Heart left ventricle (tissue), 16 donors: ENCODE measurements at regions not wholly inside any gene's neighbourhood (a gene's known extent, or its start where the extent isn't known, plus 50 kb on each side); places are given as distances from the start of the nearest gene placed in this dataset.

Source experiments
- ATAC-seq, 4 donors: fragments of 200-7000 bp; cut with Tn5 transposase; one replicate each; pipeline ENCODE4 v1.9.1; 2020 to 2022; ENCODE audit warnings: moderate library complexity in 4 of 4, mild to moderate bottlenecking in 3 of 4, moderate number of reproducible peaks in 1 of 4
- DNase-seq, 5 donors: peaks; one replicate each; pipeline ENCODE4 v3.0.0-alpha.2; 2020
- H3K27ac ChIP-seq, 12 donors: fragments of 200-600 bp; sonication (generic) in 4 of 12; one replicate each; pipeline versions ENCODE4 v1.5.0 to v1.8.0; 2016 to 2022; ENCODE audit warnings: mild to moderate bottlenecking in 2 of 12
- H3K27me3 ChIP-seq, 9 donors: fragments of 200-600 bp; sonication (generic) in 2 of 9; one replicate each; pipeline versions ENCODE4 v1.5.1 to v1.8.0; 2016 to 2022; ENCODE audit warnings: mild to moderate bottlenecking in 3 of 9
- H3K36me3 ChIP-seq, 9 donors: fragments of 200-600 bp; sonication (generic) in 2 of 9; one replicate each; pipeline versions ENCODE4 v1.5.0 to v1.8.0; 2018 to 2022; ENCODE audit warnings: mild to moderate bottlenecking in 2 of 9
- H3K4me1 ChIP-seq, 12 donors: fragments of 200-600 bp; sonication (generic) in 4 of 12; one replicate each; pipeline versions ENCODE4 v1.5.0 to v1.8.0; 2016 to 2022; ENCODE audit warnings: mild to moderate bottlenecking in 3 of 12
- H3K4me3 ChIP-seq, 12 donors: fragments of 200-600 bp; sonication (generic) in 4 of 12; one replicate each; pipeline versions ENCODE4 v1.5.0 to v1.8.0; 2017 to 2022; ENCODE audit warnings: mild to moderate bottlenecking in 9 of 12, moderate library complexity in 4 of 12
- H3K9me3 ChIP-seq, 12 donors: fragments of 200-600 bp; sonication (generic) in 4 of 12; one replicate each; pipeline versions ENCODE4 v1.5.0 to v1.8.0; 2016 to 2022; ENCODE audit warnings: mild to moderate bottlenecking in 1 of 12
- POLR2A ChIP-seq, 2 donors: fragments of 450-650 bp; IDR thresholded peaks; one replicate each; pipeline ENCODE4 v1.6.1; 2017; ENCODE audit warnings: antibody characterized with exemption in 2 of 2, mild to moderate bottlenecking in 2 of 2, moderate library complexity in 2 of 2
- WGBS, 4 donors: extraction: QIAGEN DNeasy Blood & Tissue Kit in 2 of 4; methylation state at CpG; one replicate each; pipeline versions ENCODE4 v1.1.5 to v1.1.7; 2013 to 2018; 5-methylcytosine and 5-hydroxymethylcytosine counted together
- intact Hi-C, 10 donors: fragments of 100-400 bp; cut with DNase I; formaldehyde crosslinking; loops; one replicate each; pipeline versions ENCODE4 v1.11.1 to v1.14.2; 2022
- TF ChIP-seq, protein P1 (sequence below), 12 donors: fragments of 200-600 bp; sonication (generic) in 4 of 12; IDR thresholded peaks; one replicate each; pipeline versions ENCODE4 v1.5.0 to v1.8.0; 2018 to 2022; ENCODE audit warnings: antibody characterized with exemption in 12 of 12, mild to moderate bottlenecking in 5 of 12
- donor health status: ischemic (EF 13 %, LVEDD 7.1; RV severe dilation, severe dysfunction).
- donor health status: healthy with polysubstance abuse.
- donor health status: DM: no; HTN: yes; CAD: no.
- donor health status: DM: no; HTN: no; CAD: no.
- donor health status: ischemic (EF 25% LVEDD 6.9; RV normal size, moderate dysfunction).
- donor health status: ischemic (EF 25% LVEDD 5.7; RV mildly dilated, moderate dysfunction).
- donor health status: healthy.
- donor health status: DM: yes; HTN: yes; CAD: no.
- donor health status: ischemic (EF 35%, LVEDD 5.7; RV mildly dilated, moderate dysfunction).
- donor health status: nonischemic (EF 11% LVEDD 7.7; RV severe dilation, severe dysfunction).
- donor health status: DM: yes; HTN: yes; CAD: no.
- donor health status: PGD.
- donor health status: ischemic (EF 29% LVEDD 5.4; RV normal size, mild dysfunction).
- donor health status: nonischemic (EF 23%, LVEDD 6.1; RV moderate dilation, normal function).

GRCh38 chr4:123562994-123563750 lies 166.6 kb downstream of the SPRY1 start:
- no peak for TF ChIP-seq POLR2A (IDR thresholded peaks at IDR 0.05)
- TF ChIP-seq, protein P1, sequence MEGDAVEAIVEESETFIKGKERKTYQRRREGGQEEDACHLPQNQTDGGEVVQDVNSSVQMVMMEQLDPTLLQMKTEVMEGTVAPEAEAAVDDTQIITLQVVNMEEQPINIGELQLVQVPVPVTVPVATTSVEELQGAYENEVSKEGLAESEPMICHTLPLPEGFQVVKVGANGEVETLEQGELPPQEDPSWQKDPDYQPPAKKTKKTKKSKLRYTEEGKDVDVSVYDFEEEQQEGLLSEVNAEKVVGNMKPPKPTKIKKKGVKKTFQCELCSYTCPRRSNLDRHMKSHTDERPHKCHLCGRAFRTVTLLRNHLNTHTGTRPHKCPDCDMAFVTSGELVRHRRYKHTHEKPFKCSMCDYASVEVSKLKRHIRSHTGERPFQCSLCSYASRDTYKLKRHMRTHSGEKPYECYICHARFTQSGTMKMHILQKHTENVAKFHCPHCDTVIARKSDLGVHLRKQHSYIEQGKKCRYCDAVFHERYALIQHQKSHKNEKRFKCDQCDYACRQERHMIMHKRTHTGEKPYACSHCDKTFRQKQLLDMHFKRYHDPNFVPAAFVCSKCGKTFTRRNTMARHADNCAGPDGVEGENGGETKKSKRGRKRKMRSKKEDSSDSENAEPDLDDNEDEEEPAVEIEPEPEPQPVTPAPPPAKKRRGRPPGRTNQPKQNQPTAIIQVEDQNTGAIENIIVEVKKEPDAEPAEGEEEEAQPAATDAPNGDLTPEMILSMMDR (IDR thresholded peaks at IDR 0.05) = no peak
- no peak overlapping the region for H3K4me3 ChIP-seq
- no peaks in the 10 kb centered on the region for H3K36me3 ChIP-seq
- DNase-seq (no peak), ATAC-seq (no peak)
- H3K4me1 ChIP-seq = peaks cover 0 to 14% (median 3%) of the 10 kb centered on the region in 12 donors
- no peak overlapping the region for H3K27ac ChIP-seq
- intact Hi-C loops = loop anchor here in 8 of 10 donors (5.0 to 10.0 kb wide), 11 partner anchors 92 to 702 kb away; partner anchors contain the start of gene SPRY1 (in 1 of the 8)
- WGBS, 4 donors = 84 to 88% (median 87%) methylated on average over 4 of the region's 4 CpGs
- no peaks in the 10 kb centered on the region for H3K27me3 ChIP-seq
- H3K9me3 ChIP-seq = peaks cover 0 to 9% (median 0%) of the 10 kb centered on the region in 12 donors

DNA sequence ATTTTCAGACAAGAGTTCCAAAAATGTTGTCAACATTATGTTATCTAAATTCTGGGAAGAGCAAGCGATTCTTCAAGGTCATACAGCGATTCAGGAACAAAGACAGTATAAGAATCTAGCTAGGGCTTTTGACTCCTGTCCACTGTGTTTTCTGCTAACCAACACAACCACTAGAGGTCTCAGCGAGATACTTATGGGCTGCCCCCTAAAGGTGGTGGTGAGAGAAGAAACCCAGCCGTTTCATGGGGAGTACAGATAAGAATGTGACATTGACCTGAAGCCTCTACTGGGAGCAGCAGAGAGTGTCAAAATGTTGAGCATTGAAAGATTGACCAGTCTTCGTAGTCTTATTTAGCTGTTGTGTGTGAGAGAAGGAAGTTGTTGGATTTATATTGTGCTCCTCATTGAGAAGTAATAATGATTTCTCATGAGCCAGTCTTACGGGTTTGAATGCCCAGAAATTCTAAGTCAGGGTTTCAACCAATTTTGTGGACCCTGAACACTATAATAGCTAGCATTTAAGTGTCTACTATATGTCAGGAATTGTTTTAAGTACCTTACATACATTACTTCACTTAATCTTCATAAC lies 168.3 kb downstream of the SPRY1 start:
- Histone ChIP-seq H3K4me1 (peaks cover 0 to 14% (median 5%) of the 10 kb centered on the region in 12 donors), H3K4me3 (no peak overlapping the region), H3K9me3 (peaks cover 0 to 9% (median 0%) of the 10 kb centered on the region in 12 donors), H3K36me3 (no peaks in the 10 kb centered on the region), H3K27me3 (no peaks in the 10 kb centered on the region), H3K27ac (no peak overlapping the region)
- DNase-seq (peak in 3 of 5 donors; percentile 34 to 60 (median 46)), ATAC-seq (peak; percentile 86 to 95 (median 92))
- intact Hi-C loops = loop anchor here in 9 of 10 donors (2.0 to 10.0 kb wide), 13 partner anchors 90 to 700 kb away; partner anchors contain the start of gene SPRY1 (in 2 of the 9)
- whole genome bisulfite sequencing, 4 donors = 22 to 27% (median 25%) methylated on average over 6 of the region's 6 CpGs
- TF ChIP-seq, protein P1 (IDR thresholded peaks at IDR 0.05) = peak; percentile 63 to 87 (median 76)
- no peak for TF ChIP-seq POLR2A (IDR thresholded peaks at IDR 0.05)

DNA sequence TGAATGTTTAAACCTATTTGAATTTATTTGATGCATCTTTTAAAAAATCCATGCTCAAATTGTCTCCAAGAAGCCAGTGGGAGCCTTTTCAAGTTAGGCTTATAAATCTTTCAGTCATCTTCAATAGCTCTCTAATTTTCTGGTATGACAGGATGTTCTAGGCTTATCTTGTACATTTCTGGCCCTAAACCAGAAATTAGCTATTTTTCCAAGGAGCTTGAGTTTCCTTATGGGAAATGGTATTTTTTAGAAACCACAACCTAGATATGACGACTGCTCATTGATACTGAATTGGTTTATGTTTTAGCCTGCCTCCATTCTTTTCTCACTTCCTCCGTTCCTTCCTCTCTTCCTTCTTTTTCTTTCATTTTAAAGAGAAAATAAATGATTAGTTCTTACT lies 172.3 kb downstream of the SPRY1 start:
- Histone ChIP-seq H3K27me3 (no peaks in the 10 kb centered on the region), H3K27ac (no peak overlapping the region), H3K9me3 (peaks cover 0 to 9% (median 0%) of the 10 kb centered on the region in 12 donors), H3K4me1 (peaks cover 0 to 10% (median 5%) of the 10 kb centered on the region in 12 donors), H3K4me3 (no peak overlapping the region), H3K36me3 (no peaks in the 10 kb centered on the region)
- 65 to 77% (median 70%) methylated on average over 2 of the region's 2 CpGs for WGBS, 4 donors
- intact Hi-C loops = loop anchor here in 8 of 10 donors (5.0 to 10.0 kb wide), 10 partner anchors 86 to 696 kb away; partner anchors contain the start of gene SPRY1 (in 2 of the 8)
- no peak for ATAC-seq
- TF ChIP-seq, protein P1 (IDR thresholded peaks at IDR 0.05) = no peak
- TF ChIP-seq POLR2A (IDR thresholded peaks at IDR 0.05) = no peak
- no peak for DNase-seq

DNA sequence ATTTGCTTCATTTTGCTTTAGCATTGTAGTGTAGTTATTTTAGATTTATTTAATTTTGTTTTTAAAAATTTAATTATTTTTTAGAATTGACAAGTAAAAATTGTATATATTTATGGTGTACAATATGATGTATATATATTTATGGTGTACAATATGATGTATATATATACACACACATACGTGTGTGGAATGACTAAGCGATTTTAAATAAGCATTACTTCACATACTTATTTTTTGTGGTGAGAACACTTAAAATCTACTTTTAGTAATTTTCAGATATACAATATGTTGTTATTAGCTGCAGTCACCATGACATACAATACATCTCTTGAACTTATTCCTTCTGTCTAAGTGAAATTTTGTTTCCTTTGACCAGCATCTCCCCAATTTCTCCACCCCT lies 172.9 kb downstream of the SPRY1 start:
- WGBS, 4 donors = 91 to 97% (median 94%) methylated on average over 2 of the region's 2 CpGs
- Histone ChIP-seq H3K27me3 (no peaks in the 10 kb centered on the region), H3K27ac (no peak overlapping the region), H3K4me3 (no peak overlapping the region), H3K4me1 (peaks cover 0 to 7% (median 4%) of the 10 kb centered on the region in 12 donors), H3K36me3 (no peaks in the 10 kb centered on the region), H3K9me3 (peaks cover 0 to 9% (median 0%) of the 10 kb centered on the region in 12 donors)
- no peak for ATAC-seq
- TF ChIP-seq POLR2A (IDR thresholded peaks at IDR 0.05) = no peak
- TF ChIP-seq, protein P1 (IDR thresholded peaks at IDR 0.05) = no peak
- DNase-seq = no peak
- intact Hi-C loops = loop anchor here in 8 of 10 donors (5.0 to 10.0 kb wide), 10 partner anchors 85 to 695 kb away; partner anchors contain the start of gene SPRY1 (in 2 of the 8)
